Suppressor macrophage (primary cell): ENCODE measurements at regions not wholly inside any gene's neighbourhood (a gene's known extent, or its start where the extent isn't known, plus 50 kb on each side); places are given as distances from the start of the nearest gene placed in this dataset.

Source experiments
- DNase-seq, 4 experiments: peaks; one replicate each; pipeline ENCODE4 v3.0.0-alpha.2; 2020 to 2022

GRCh38 chr18:56118422-56118821 is 520.0 kb downstream of the TXNL1 start:
- DNase-seq = peak in 1 of 4 experiments; percentile 3

GRCh38 chr18:56115071-56116015 is 523.0 kb downstream of the TXNL1 start:
- peak; percentile 44 to 84 (median 72) for DNase-seq

- no peak for DNase-seq
Observed at GRCh38 chr18:56112984-56113383, 525.0 kb upstream of the TCF4 start.

GRCh38 chr18:56112013-56112749 is 524.2 kb upstream of the TCF4 start:
- peak in 1 of 4 experiments; percentile 37 for DNase-seq

- no peak for DNase-seq
Observed at GRCh38 chr18:56109757-56110156, 521.8 kb upstream of the TCF4 start.

GRCh38 chr18:56108478-56109367 is 520.7 kb upstream of the TCF4 start:
- DNase-seq = no peak

GRCh38 chr18:56107821-56108477 is 520.0 kb upstream of the TCF4 start:
- DNase-seq = no peak

GRCh38 chr18:56100090-56100722 is 512.2 kb upstream of the TCF4 start:
- DNase-seq = no peak

GRCh38 chr18:56097621-56098020 is 509.6 kb upstream of the TCF4 start:
- no peak for DNase-seq

GRCh38 chr18:56096861-56097260 is 508.9 kb upstream of the TCF4 start:
- DNase-seq = no peak

GRCh38 chr18:56089612-56090258 is 501.7 kb upstream of the TCF4 start:
- peak in 3 of 4 experiments; percentile 8 to 68 (median 54) for DNase-seq

GRCh38 chr18:56086786-56087185 is 498.8 kb upstream of the TCF4 start:
- DNase-seq = no peak

GRCh38 chr18:56086176-56086575 is 498.2 kb upstream of the TCF4 start:
- DNase-seq = no peak

GRCh38 chr18:56085551-56085950 is 497.6 kb upstream of the TCF4 start:
- DNase-seq = peak in 2 of 4 experiments; percentile 2 to 10

- no peak for DNase-seq
Observed at GRCh38 chr18:56083523-56084287, 495.7 kb upstream of the TCF4 start.

GRCh38 chr18:56083097-56083521 is 495.1 kb upstream of the TCF4 start:
- no peak for DNase-seq

GRCh38 chr18:56076723-56077122 is 488.7 kb upstream of the TCF4 start:
- DNase-seq = no peak

GRCh38 chr18:56068701-56069100 is 480.7 kb upstream of the TCF4 start:
- no peak for DNase-seq

- DNase-seq = no peak
Observed at GRCh38 chr18:56067969-56068671, 480.1 kb upstream of the TCF4 start.
